ENCODE measurements at regions not wholly inside any gene's neighbourhood (a gene's known extent, or its start where the extent isn't known, plus 50 kb on each side); places are given as distances from the start of the nearest gene placed in this dataset.

GRCh38 chr13:30840515-30840914 is 65.6 kb upstream of the MEDAG start:
- Mint-ChIP-seq H3K4me1 (ENCODE audit: low read depth) (no peaks in the 10 kb centered on the region), H3K36me3 (ENCODE audit: insufficient read depth) (peaks cover 2% of the 10 kb centered on the region), H3K9me3 (ENCODE audit: low read depth) (peaks cover 3% of the 10 kb centered on the region), H3K27ac (no peak overlapping the region), H3K27me3 (peaks cover 9% of the 10 kb centered on the region), H3K4me3 (ENCODE audit: low read depth) (no peak overlapping the region)
- DNase-seq (ENCODE audit: low spot score, unreplicated experiment) = no peak
- no peak for TF ChIP-seq CTCF (IDR thresholded peaks at IDR 0.05; ENCODE audit: unreplicated experiment)

- H3K27ac Mint-ChIP-seq = no peak overlapping the region
- H3K36me3 Mint-ChIP-seq (ENCODE audit: insufficient read depth) = peaks cover 2% of the 10 kb centered on the region
- no peak overlapping the region for H3K4me3 Mint-ChIP-seq (ENCODE audit: low read depth)
- no peaks in the 10 kb centered on the region for H3K4me1 Mint-ChIP-seq (ENCODE audit: low read depth)
- TF ChIP-seq CTCF (IDR thresholded peaks at IDR 0.05; ENCODE audit: unreplicated experiment) = no peak
- peaks cover 3% of the 10 kb centered on the region for H3K9me3 Mint-ChIP-seq (ENCODE audit: low read depth)
- peaks cover 3% of the 10 kb centered on the region for H3K27me3 Mint-ChIP-seq
- no peak for DNase-seq (ENCODE audit: low spot score, unreplicated experiment)
These were observed 64.9 kb upstream of the MEDAG start for GRCh38 chr13:30841154-30841553.

GRCh38 chr13:30843548-30843947 is 62.5 kb upstream of the MEDAG start:
- Mint-ChIP-seq H3K36me3 (ENCODE audit: insufficient read depth) (no peaks in the 10 kb centered on the region), H3K4me3 (ENCODE audit: low read depth) (no peak overlapping the region), H3K4me1 (ENCODE audit: low read depth) (no peaks in the 10 kb centered on the region), H3K9me3 (ENCODE audit: low read depth) (no peaks in the 10 kb centered on the region), H3K27me3 (peaks cover 6% of the 10 kb centered on the region), H3K27ac (no peak overlapping the region)
- TF ChIP-seq CTCF (IDR thresholded peaks at IDR 0.05; ENCODE audit: unreplicated experiment) = no peak
- no peak for DNase-seq (ENCODE audit: low spot score, unreplicated experiment)

- no peaks in the 10 kb centered on the region for H3K9me3 Mint-ChIP-seq (ENCODE audit: low read depth)
- no peak overlapping the region for H3K4me3 Mint-ChIP-seq (ENCODE audit: low read depth)
- H3K36me3 Mint-ChIP-seq (ENCODE audit: insufficient read depth) = no peaks in the 10 kb centered on the region
- no peak overlapping the region for H3K27ac Mint-ChIP-seq
- H3K27me3 Mint-ChIP-seq = peaks cover 6% of the 10 kb centered on the region
- no peak for TF ChIP-seq CTCF (IDR thresholded peaks at IDR 0.05; ENCODE audit: unreplicated experiment)
- H3K4me1 Mint-ChIP-seq (ENCODE audit: low read depth) = no peaks in the 10 kb centered on the region
- no peak for DNase-seq (ENCODE audit: low spot score, unreplicated experiment)
These were observed 61.3 kb upstream of the MEDAG start for GRCh38 chr13:30844548-30845296.

GRCh38 chr13:30845297-30846214 is 60.5 kb upstream of the MEDAG start:
- H3K27ac Mint-ChIP-seq = no peak overlapping the region
- no peak overlapping the region for H3K4me3 Mint-ChIP-seq (ENCODE audit: low read depth)

More at GRCh38 chr13:30845297-30846214, 60.5 kb upstream of the MEDAG start:
- TF ChIP-seq CTCF (IDR thresholded peaks at IDR 0.05; ENCODE audit: unreplicated experiment) = no peak
- Mint-ChIP-seq H3K4me1 (ENCODE audit: low read depth) (no peaks in the 10 kb centered on the region), H3K27me3 (peaks cover 6% of the 10 kb centered on the region), H3K9me3 (ENCODE audit: low read depth) (no peaks in the 10 kb centered on the region), H3K36me3 (ENCODE audit: insufficient read depth) (no peaks in the 10 kb centered on the region)
- no peak for DNase-seq (ENCODE audit: low spot score, unreplicated experiment)
